Ascending aorta (tissue), 2 donors: ENCODE measurements at regions not wholly inside any gene's neighbourhood (a gene's known extent, or its start where the extent isn't known, plus 50 kb on each side); places are given as distances from the start of the nearest gene placed in this dataset.
"Not testable (repeated sequence)": the region's sequence is repeated elsewhere in the genome, so short reads cannot be mapped to it uniquely, and the experiment has no call there.

Experiments used
- DNase-seq, 2 donors: peaks; one replicate each; pipeline ENCODE4 v3.0.0-alpha.2; 2019; ENCODE audit warnings: low spot score in 2 of 2
- H3K27ac ChIP-seq, 2 donors: fragments of 200-600 bp; sonication (generic); one replicate each; pipeline ENCODE4 v1.5.1; 2016 to 2017; ENCODE audit warnings: mild to moderate bottlenecking in 1 of 2
- H3K27me3 ChIP-seq: fragments of 200-600 bp; sonication (generic); one replicate; pipeline ENCODE4 v1.5.1; 2017
- H3K36me3 ChIP-seq, 2 donors: fragments of 200-600 bp; sonication (generic); one replicate each; pipeline ENCODE4 v1.5.1; 2016
- H3K4me1 ChIP-seq, 2 donors: fragments of 200-600 bp; sonication (generic); one replicate each; pipeline ENCODE4 v1.5.1; 2016 to 2017; ENCODE audit warnings: mild to moderate bottlenecking in 1 of 2
- H3K4me3 ChIP-seq, 2 donors: fragments of 200-600 bp; sonication (generic); one replicate each; pipeline ENCODE4 v1.5.1; 2016 to 2017; ENCODE audit warnings: mild to moderate bottlenecking in 1 of 2
- H3K9me3 ChIP-seq, 2 donors: fragments of 200-600 bp; sonication (generic); one replicate each; pipeline ENCODE4 v1.5.1; 2016
- CTCF ChIP-seq, 3 experiments: fragments of 200-600 bp in 2 of 3; fragments of 450-650 bp in 1 of 3; sonication (generic) in 2 of 3; IDR thresholded peaks; one replicate each; pipeline ENCODE4 v1.5.1; 2016 to 2019; ENCODE audit warnings: antibody characterized with exemption in 3 of 3, mild to moderate bottlenecking in 1 of 3, moderate library complexity in 1 of 3
- intact Hi-C: fragments of 100-400 bp; cut with DNase I; formaldehyde crosslinking; loops from one replicate; pipeline ENCODE4 v1.15.1; 2023

DNA sequence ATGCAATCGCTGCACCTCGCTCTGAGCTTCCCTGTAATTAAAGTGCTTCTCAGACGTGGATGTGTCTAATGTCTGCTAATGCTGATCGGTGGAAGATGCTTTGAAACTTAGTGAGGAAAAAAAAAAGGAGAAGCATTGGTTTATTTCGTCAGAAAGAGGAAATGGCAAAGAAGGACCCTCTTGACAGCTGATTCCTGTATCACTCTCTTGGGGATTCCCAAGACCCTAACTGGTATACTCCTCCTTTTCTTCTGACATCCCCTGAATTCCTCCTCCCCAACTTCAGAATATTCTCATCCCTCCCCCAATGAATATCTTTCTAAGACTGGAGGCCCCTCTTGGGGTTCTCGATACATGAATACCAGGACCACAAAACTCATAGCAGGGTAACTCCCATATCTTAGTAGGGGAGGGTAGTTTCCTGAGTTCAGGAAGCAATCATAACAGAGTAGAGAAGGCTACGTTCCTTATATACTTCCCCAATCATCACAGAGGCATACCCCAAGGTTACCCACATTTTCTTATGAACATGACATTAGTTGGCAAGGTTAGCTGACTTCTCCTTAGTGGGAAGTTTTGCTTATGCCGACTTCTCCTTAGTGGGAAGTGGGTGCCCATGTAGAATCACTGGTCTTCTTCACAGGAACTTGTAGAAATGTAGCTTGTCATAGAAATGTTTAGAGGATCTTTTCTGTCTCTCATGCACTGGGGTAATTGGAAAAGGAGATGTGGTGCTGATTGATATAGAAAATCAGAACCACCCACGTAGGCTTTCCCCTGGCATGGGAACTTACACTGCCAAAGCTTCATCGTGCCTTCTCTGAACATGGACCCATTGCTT is 63.8 kb upstream of the ATXN1 start:
- H3K4me3 ChIP-seq, result no peak overlapping the region
- intact Hi-C loops, result no loop called here
- TF ChIP-seq CTCF (IDR thresholded peaks at IDR 0.05), result no peak

GRCh38 chr6:16823718-16824352 is 62.6 kb upstream of the ATXN1 start:
- Histone ChIP-seq H3K9me3 (no peaks in the 10 kb centered on the region), H3K36me3 (no peaks in the 10 kb centered on the region), H3K27me3 (no peaks in the 10 kb centered on the region), H3K4me3 (no peak overlapping the region), H3K27ac (no peak overlapping the region), H3K4me1 (no peaks in the 10 kb centered on the region)
- intact Hi-C loops, result no loop called here
- DNase-seq, result no peak
- no peak for TF ChIP-seq CTCF (IDR thresholded peaks at IDR 0.05)

More for the DNA sequence above, 63.8 kb upstream of the ATXN1 start:
- Histone ChIP-seq H3K27ac (no peak overlapping the region), H3K9me3 (no peaks in the 10 kb centered on the region), H3K4me1 (no peaks in the 10 kb centered on the region), H3K36me3 (no peaks in the 10 kb centered on the region), H3K27me3 (no peaks in the 10 kb centered on the region)
- no peak for DNase-seq

GRCh38 chr6:16822975-16823717 is 61.9 kb upstream of the ATXN1 start:
- Histone ChIP-seq H3K9me3 (no peaks in the 10 kb centered on the region), H3K27ac (no peak overlapping the region), H3K36me3 (no peaks in the 10 kb centered on the region), H3K4me1 (no peaks in the 10 kb centered on the region), H3K27me3 (no peaks in the 10 kb centered on the region), H3K4me3 (no peak overlapping the region)
- no peak for DNase-seq
- TF ChIP-seq CTCF (IDR thresholded peaks at IDR 0.05), result no peak
- intact Hi-C loops, result no loop called here

- Histone ChIP-seq H3K36me3 (no peaks in the 10 kb centered on the region), H3K9me3 (no peaks in the 10 kb centered on the region), H3K27ac (no peak overlapping the region), H3K4me1 (no peaks in the 10 kb centered on the region), H3K27me3 (no peaks in the 10 kb centered on the region), H3K4me3 (no peak overlapping the region)
- intact Hi-C loops, result no loop called here
- no peak for TF ChIP-seq CTCF (IDR thresholded peaks at IDR 0.05)
- no peak for DNase-seq
Measured at GRCh38 chr6:16822529-16822928, 61.3 kb upstream of the ATXN1 start.

- TF ChIP-seq CTCF (IDR thresholded peaks at IDR 0.05), result no peak
- no peaks in the 10 kb centered on the region for H3K9me3 ChIP-seq
- no peak for DNase-seq
- H3K4me1 ChIP-seq, result no peaks in the 10 kb centered on the region
- intact Hi-C loops, result no loop called here
- H3K36me3 ChIP-seq, result no peaks in the 10 kb centered on the region
- no peak overlapping the region for H3K4me3 ChIP-seq
- H3K27ac ChIP-seq, result no peak overlapping the region
- H3K27me3 ChIP-seq, result no peaks in the 10 kb centered on the region
Measured at GRCh38 chr6:16821834-16822264, 60.6 kb upstream of the ATXN1 start.

- H3K27ac ChIP-seq, DNase-seq, H3K9me3 ChIP-seq, H3K4me3 ChIP-seq, H3K27me3 ChIP-seq, H3K4me1 ChIP-seq, intact Hi-C loops, H3K36me3 ChIP-seq: not testable (repeated sequence)
Measured at GRCh38 chr6:16820262-16820661, 59.0 kb upstream of the ATXN1 start.
